ENCODE measurements at regions not wholly inside any gene's neighbourhood (a gene's known extent, or its start where the extent isn't known, plus 50 kb on each side); places are given as distances from the start of the nearest gene placed in this dataset.

DNA sequence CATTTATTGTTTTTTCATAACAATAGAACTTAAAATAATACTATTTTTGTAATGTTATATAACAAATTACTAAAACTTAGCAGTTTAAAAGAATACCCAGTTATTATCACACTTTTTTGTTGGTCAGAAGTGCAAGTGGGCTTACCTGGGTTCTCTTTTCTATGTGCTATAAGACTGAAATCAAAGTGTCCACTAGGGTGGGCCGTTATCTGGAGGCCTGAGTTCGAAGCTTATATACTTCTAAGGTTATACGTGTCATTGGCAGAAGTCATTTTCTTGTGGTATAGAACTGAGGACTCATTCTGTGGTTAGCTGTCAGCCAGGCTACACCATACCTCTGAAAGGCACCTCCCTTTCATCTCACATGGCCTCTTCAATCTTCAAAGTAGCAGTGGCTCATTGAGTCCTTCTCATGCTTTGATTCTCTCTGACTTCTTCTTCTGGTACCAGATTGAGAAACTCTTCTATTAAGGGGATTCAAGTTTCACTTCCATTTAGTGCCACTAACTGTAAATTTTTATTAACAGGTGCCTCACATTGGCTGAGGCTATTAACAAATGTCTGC lies 414.3 kb downstream of the AMY1C start:
- Mint-ChIP-seq H3K27ac (no peak overlapping the region), H3K27me3 (ENCODE audit: low read depth in 3 of 3) (peaks cover 0 to 2% (median 2%) of the 10 kb centered on the region in 3 donors), H3K4me1 (no peaks in the 10 kb centered on the region), H3K4me3 (no peak overlapping the region), H3K9me3 (peaks cover 0 to 3% (median 0%) of the 10 kb centered on the region in 7 donors), H3K36me3 (no peaks in the 10 kb centered on the region)
- intact Hi-C loops (cut with micrococcal nuclease): no loop called here
- DNase-seq: no peak
- Histone ChIP-seq H3K4me2 (replicated peaks; ENCODE audit: extremely low read depth, low read length, poor library complexity, severe bottlenecking) (no peak overlapping the region), H3K36me3 (replicated peaks in 1 of 2; ENCODE audit: control insufficient read depth in 1 of 2, insufficient read depth in 2 of 2, low read length in 2 of 2) (no peaks in the 10 kb centered on the region), H4K20me1 (ENCODE audit: insufficient read depth, low read length) (no peaks in the 10 kb centered on the region), H3K79me2 (ENCODE audit: insufficient read depth, low read length) (no peaks in the 10 kb centered on the region), H2AFZ (ENCODE audit: insufficient read depth, low read depth, low read length, poor library complexity, severe bottlenecking) (no peak overlapping the region), H3K9me3 (replicated peaks in 1 of 2; ENCODE audit: control insufficient read depth in 1 of 2, insufficient read depth in 1 of 2, low read length in 2 of 2) (no peaks in the 10 kb centered on the region), H3K27ac (ENCODE audit: low read depth in 1 of 2, low read length in 2 of 2) (no peak overlapping the region), H3K9ac (ENCODE audit: insufficient read depth, low read length, poor library complexity, severe bottlenecking) (no peak overlapping the region), H3K4me3 (replicated peaks in 1 of 3; ENCODE audit: low read depth in 2 of 3, low read length in 3 of 3) (no peak overlapping the region), H3K27me3 (ENCODE audit: control insufficient read depth in 2 of 2, insufficient read depth in 2 of 2, low read length in 2 of 2) (no peaks in the 10 kb centered on the region), H3K4me1 (ENCODE audit: control insufficient read depth in 1 of 2, insufficient read depth in 2 of 2, low read length in 2 of 2) (no peaks in the 10 kb centered on the region)
- TF ChIP-seq, protein P1, sequence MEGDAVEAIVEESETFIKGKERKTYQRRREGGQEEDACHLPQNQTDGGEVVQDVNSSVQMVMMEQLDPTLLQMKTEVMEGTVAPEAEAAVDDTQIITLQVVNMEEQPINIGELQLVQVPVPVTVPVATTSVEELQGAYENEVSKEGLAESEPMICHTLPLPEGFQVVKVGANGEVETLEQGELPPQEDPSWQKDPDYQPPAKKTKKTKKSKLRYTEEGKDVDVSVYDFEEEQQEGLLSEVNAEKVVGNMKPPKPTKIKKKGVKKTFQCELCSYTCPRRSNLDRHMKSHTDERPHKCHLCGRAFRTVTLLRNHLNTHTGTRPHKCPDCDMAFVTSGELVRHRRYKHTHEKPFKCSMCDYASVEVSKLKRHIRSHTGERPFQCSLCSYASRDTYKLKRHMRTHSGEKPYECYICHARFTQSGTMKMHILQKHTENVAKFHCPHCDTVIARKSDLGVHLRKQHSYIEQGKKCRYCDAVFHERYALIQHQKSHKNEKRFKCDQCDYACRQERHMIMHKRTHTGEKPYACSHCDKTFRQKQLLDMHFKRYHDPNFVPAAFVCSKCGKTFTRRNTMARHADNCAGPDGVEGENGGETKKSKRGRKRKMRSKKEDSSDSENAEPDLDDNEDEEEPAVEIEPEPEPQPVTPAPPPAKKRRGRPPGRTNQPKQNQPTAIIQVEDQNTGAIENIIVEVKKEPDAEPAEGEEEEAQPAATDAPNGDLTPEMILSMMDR (IDR thresholded peaks at IDR 0.05): no peak
- WGBS (ENCODE audit: insufficient coverage): no CpG with 5 or more reads among the region's 3 CpGs

DNA sequence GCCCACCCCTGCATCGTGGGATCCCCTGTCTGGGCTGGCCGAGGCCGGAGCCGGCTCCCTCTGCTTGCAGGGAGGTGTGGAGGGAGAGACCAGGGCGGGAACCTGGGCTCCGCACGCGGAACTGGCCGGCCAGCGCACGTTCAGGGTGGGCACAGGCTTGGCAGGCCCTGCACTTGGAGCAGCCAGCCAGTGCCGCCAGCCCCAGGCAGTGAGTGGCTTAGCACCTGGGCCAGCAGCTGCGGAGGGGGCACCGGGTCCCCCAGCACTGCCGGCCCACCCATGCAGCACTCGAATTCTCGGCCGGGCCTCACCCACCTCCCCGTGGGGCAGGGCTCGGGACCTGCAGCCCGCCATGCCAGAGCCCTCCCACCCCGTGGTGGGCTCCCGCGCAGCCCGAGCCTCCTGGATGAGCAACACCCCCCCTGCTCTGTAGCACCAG lies 422.6 kb downstream of the AMY1C start:
- Histone ChIP-seq H3K79me2 (ENCODE audit: insufficient read depth, low read length) (no peaks in the 10 kb centered on the region), H4K20me1 (ENCODE audit: insufficient read depth, low read length) (no peaks in the 10 kb centered on the region), H3K4me3 (replicated peaks in 1 of 3; ENCODE audit: low read depth in 2 of 3, low read length in 3 of 3) (no peak overlapping the region), H3K9me3 (replicated peaks in 1 of 2; ENCODE audit: control insufficient read depth in 1 of 2, insufficient read depth in 1 of 2, low read length in 2 of 2) (peaks cover 4 to 13% of the 10 kb centered on the region in 2 donors), H3K9ac (ENCODE audit: insufficient read depth, low read length, poor library complexity, severe bottlenecking) (no peak overlapping the region), H3K36me3 (replicated peaks in 1 of 2; ENCODE audit: control insufficient read depth in 1 of 2, insufficient read depth in 2 of 2, low read length in 2 of 2) (no peaks in the 10 kb centered on the region), H3K4me1 (ENCODE audit: control insufficient read depth in 1 of 2, insufficient read depth in 2 of 2, low read length in 2 of 2) (no peaks in the 10 kb centered on the region), H2AFZ (ENCODE audit: insufficient read depth, low read depth, low read length, poor library complexity, severe bottlenecking) (no peak overlapping the region), H3K27me3 (ENCODE audit: control insufficient read depth in 2 of 2, insufficient read depth in 2 of 2, low read length in 2 of 2) (no peaks in the 10 kb centered on the region), H3K27ac (ENCODE audit: low read depth in 1 of 2, low read length in 2 of 2) (no peak overlapping the region), H3K4me2 (replicated peaks; ENCODE audit: extremely low read depth, low read length, poor library complexity, severe bottlenecking) (no peak overlapping the region)
- Mint-ChIP-seq H3K27me3 (ENCODE audit: low read depth in 3 of 3) (no peaks in the 10 kb centered on the region), H3K9me3 (peaks cover 2 to 15% (median 9%) of the 10 kb centered on the region in 7 donors), H3K4me1 (no peaks in the 10 kb centered on the region), H3K4me3 (no peak overlapping the region), H3K36me3 (no peaks in the 10 kb centered on the region), H3K27ac (no peak overlapping the region)
- intact Hi-C loops (cut with micrococcal nuclease): no loop called here
- TF ChIP-seq, protein P1 (IDR thresholded peaks at IDR 0.05): no peak
- 94% methylated on average over 21 of the region's 25 CpGs for WGBS (ENCODE audit: insufficient coverage)
- no peak for DNase-seq
